AG04449 (cell line): ENCODE measurements at regions not wholly inside any gene's neighbourhood (a gene's known extent, or its start where the extent isn't known, plus 50 kb on each side); places are given as distances from the start of the nearest gene placed in this dataset.
"Not testable (repeated sequence)": the region's sequence is repeated elsewhere in the genome, so short reads cannot be mapped to it uniquely, and the experiment has no call there.

Experiments used
- CTCF ChIA-PET: fragments of 350-600 bp; formaldehyde crosslinking; extraction: SDS; loops from one replicate; lab custom pipeline; 2021; ENCODE audit warnings: antibody characterized with exemption; lab: Yijun Ruan, JAX
- POLR2A ChIA-PET: fragments of 400-600, 350-600 bp; formaldehyde crosslinking; extraction: SDS; loops from one replicate; lab custom pipeline; 2020; ENCODE audit warnings: antibody characterized with exemption, inconsistent platforms; lab: Yijun Ruan, JAX
- DNase-seq: peaks from one replicate; pipeline ENCODE4 v3.0.0-alpha.2; 2010; ENCODE audit warnings: low read depth, low spot score
- H3K4me3 ChIP-seq: 2 replicates; pipeline ENCODE4 v1.5.1; 2011; ENCODE audit warnings: low read depth, mild to moderate bottlenecking, control low read depth, low read length
- TF ChIP-seq, protein P1 (sequence below): IDR thresholded peaks from one replicate; pipeline ENCODE4 v1.5.1; 2011; ENCODE audit warnings: mild to moderate bottlenecking, moderate library complexity, low read length, control low read depth, inconsistent platforms; ENCODE audit not compliant: insufficient read depth; ENCODE audit errors: missing control alignments

DNA sequence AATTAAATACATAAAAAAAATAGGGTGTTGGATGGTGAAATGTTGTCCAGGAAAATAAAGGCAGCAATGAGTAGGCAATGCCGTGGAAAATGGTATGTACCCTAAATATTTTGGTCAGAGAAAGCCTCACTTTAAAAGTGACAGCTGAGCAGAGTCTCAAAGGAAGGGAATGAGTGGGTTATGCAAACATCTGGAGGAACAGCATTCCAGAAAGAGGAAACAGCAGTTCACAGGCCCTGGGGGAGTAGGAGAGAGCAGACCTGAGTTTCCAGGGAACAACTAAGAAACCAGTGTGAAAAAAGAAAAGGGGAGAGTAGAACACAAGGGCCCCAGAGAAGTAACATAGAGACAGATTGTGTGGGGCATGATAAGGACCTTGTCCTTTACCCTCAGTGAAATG lies 230.0 kb upstream of the CNTN3 start:
- TF ChIP-seq, protein P1, sequence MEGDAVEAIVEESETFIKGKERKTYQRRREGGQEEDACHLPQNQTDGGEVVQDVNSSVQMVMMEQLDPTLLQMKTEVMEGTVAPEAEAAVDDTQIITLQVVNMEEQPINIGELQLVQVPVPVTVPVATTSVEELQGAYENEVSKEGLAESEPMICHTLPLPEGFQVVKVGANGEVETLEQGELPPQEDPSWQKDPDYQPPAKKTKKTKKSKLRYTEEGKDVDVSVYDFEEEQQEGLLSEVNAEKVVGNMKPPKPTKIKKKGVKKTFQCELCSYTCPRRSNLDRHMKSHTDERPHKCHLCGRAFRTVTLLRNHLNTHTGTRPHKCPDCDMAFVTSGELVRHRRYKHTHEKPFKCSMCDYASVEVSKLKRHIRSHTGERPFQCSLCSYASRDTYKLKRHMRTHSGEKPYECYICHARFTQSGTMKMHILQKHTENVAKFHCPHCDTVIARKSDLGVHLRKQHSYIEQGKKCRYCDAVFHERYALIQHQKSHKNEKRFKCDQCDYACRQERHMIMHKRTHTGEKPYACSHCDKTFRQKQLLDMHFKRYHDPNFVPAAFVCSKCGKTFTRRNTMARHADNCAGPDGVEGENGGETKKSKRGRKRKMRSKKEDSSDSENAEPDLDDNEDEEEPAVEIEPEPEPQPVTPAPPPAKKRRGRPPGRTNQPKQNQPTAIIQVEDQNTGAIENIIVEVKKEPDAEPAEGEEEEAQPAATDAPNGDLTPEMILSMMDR, result no peak
- POLR2A ChIA-PET, result no interaction called here
- DNase-seq, result no peak
- CTCF ChIA-PET, result no interaction called here
- H3K4me3 ChIP-seq, result no peak overlapping the region

DNA sequence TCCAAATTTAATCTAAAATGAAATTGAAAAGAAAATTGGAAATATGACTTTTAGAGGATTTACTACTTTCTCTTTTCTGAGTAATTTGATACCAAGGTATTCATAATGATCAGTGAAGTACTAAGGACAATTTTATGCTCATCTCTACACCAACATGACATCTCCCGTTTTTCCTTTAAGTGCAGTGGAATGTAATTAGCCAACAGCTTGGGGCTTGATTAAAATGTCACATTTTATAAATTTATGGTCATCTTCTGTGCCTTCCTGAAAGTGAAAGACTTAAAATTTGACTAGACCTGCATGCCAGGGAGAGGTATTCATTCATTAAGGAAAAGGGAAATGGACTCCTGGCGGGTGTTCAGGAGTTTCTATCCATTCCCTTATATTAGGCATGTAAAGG lies 228.2 kb upstream of the CNTN3 start:
- TF ChIP-seq, protein P1, result no peak
- ChIA-PET POLR2A (no interaction called here), CTCF (no interaction called here)
- no peak for DNase-seq
- H3K4me3 ChIP-seq, result no peak overlapping the region

- TF ChIP-seq, protein P1, result no peak
- ChIA-PET CTCF (no interaction called here), POLR2A (no interaction called here)
- H3K4me3 ChIP-seq, result no peak overlapping the region
- DNase-seq, result no peak
Observed at GRCh38 chr3:74842141-74842540, 227.7 kb upstream of the CNTN3 start.

DNA sequence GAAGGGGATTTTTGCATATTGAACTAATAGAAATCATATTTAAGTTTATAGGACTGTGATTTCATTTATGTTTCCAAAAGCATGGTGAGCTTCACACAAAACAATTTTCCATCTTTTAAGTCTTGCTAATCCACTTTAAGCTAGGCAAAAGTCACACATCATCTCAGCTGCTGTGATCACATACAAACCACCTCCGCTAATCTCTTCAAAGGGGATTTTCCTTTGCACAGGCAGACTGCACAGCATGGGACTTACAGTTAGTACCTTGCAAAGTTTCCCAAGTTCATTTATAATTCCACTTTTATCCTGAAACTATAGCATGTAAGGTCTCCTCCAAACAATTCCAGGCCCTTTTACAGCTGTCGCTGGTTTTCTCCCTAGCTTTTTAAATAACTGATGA lies 225.1 kb upstream of the CNTN3 start:
- POLR2A ChIA-PET, result no interaction called here
- no peak overlapping the region for H3K4me3 ChIP-seq
- TF ChIP-seq, protein P1, result no peak
- DNase-seq, result no peak
- CTCF ChIA-PET, result no interaction called here

- H3K4me3 ChIP-seq, result no peak overlapping the region
- TF ChIP-seq, protein P1, result no peak
- no peak for DNase-seq
- ChIA-PET POLR2A (no interaction called here), CTCF (no interaction called here)
Observed at GRCh38 chr3:74832925-74833324, 218.5 kb upstream of the CNTN3 start.

DNA sequence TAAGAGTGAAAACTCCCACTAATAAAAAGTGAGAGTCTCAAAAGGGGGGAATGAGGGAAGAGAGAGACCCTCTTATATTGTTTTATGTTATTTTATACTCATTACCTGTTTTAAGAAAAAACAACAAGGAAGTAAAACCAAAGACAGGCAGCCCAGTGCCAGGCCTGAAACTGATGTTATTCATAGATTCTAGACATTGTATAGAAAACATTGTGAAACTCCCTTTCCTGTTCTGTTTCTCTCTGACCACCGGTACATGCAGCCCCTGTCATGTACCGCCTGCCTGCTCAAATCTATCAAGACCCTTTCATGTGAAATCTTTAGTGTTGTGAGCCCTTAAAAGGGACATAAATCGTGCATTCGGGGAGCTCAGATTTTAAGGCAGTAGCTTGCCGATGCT lies 216.4 kb upstream of the CNTN3 start:
- DNase-seq, CTCF ChIA-PET, POLR2A ChIA-PET, H3K4me3 ChIP-seq: not testable (repeated sequence)

- CTCF ChIA-PET, H3K4me3 ChIP-seq, DNase-seq, POLR2A ChIA-PET: not testable (repeated sequence)
Observed at GRCh38 chr3:74825404-74825803, 210.9 kb upstream of the CNTN3 start.
